Stomach (tissue), 8 donors: ENCODE measurements at regions not wholly inside any gene's neighbourhood (a gene's known extent, or its start where the extent isn't known, plus 50 kb on each side); places are given as distances from the start of the nearest gene placed in this dataset.
"Not testable (repeated sequence)": the region's sequence is repeated elsewhere in the genome, so short reads cannot be mapped to it uniquely, and the experiment has no call there.

Experiments used
- DNase-seq, 2 donors: peaks; one replicate each; pipeline versions ENCODE4 v3.0.0 to v3.0.0-alpha.2; 2013 to 2019
- H3K27ac ChIP-seq, 5 donors: fragments of 200-600 bp in 4 of 5; sonication (generic) in 4 of 5; one replicate each; pipeline ENCODE4 v1.5.1; 2013 to 2019; ENCODE audit warnings: mild to moderate bottlenecking in 1 of 5, moderate library complexity in 1 of 5
- H3K27me3 ChIP-seq, 3 donors: fragments of 200-600 bp; sonication (generic); one replicate each; pipeline ENCODE4 v1.5.1; 2017 to 2019; ENCODE audit warnings: mixed run types in 1 of 3
- H3K36me3 ChIP-seq, 4 donors: fragments of 200-600 bp; sonication (generic); 1 replicate in 3 of 4; 2 replicates in 1 of 4; pipeline ENCODE4 v1.5.1; 2016 to 2019
- H3K4me1 ChIP-seq, 4 donors: fragments of 200-600 bp; sonication (generic); one replicate each; pipeline ENCODE4 v1.5.1; 2016 to 2019
- H3K4me3 ChIP-seq, 4 donors: fragments of 200-600 bp; sonication (generic) in 3 of 4; one replicate each; pipeline ENCODE4 v1.5.1; 2016 to 2019; ENCODE audit warnings: mild to moderate bottlenecking in 1 of 4
- H3K9me3 ChIP-seq, 4 donors: fragments of 200-600 bp; sonication (generic); one replicate each; pipeline ENCODE4 v1.5.1; 2016 to 2019
- EP300 ChIP-seq: sonication (generic); formaldehyde crosslinking; IDR thresholded peaks from one replicate; pipeline ENCODE4 v1.6.1; 2017; ENCODE audit warnings: antibody characterized with exemption
- POLR2A ChIP-seq, 4 donors: fragments of 450-650 bp; IDR thresholded peaks; one replicate each; pipeline ENCODE4 v1.6.1; 2016; ENCODE audit warnings: antibody characterized with exemption in 4 of 4, control low read depth in 2 of 4, mild to moderate bottlenecking in 1 of 4, moderate library complexity in 1 of 4
- POLR2AphosphoS5 ChIP-seq, 3 donors: sonication (generic); formaldehyde crosslinking; IDR thresholded peaks; one replicate each; pipeline ENCODE4 v1.6.1; 2016; ENCODE audit warnings: antibody characterized with exemption in 3 of 3
- WGBS, 5 donors: extraction: QIAGEN DNeasy Blood & Tissue Kit in 3 of 5; methylation state at CpG; one replicate each; pipeline versions ENCODE4 v1.1.5 to v1.1.7; 2013 to 2018; 5-methylcytosine and 5-hydroxymethylcytosine counted together
- intact Hi-C: fragments of 100-400 bp; cut with DNase I; formaldehyde crosslinking; loops from one replicate; pipeline ENCODE4 v1.15.1; 2023; ENCODE audit warnings: low total_unique reads
- TF ChIP-seq, protein P1 (sequence below), 7 experiments: fragments of 450-650 bp in 4 of 7; fragments of 200-600 bp in 3 of 7; sonication (generic) in 3 of 7; IDR thresholded peaks; one replicate each; pipeline ENCODE4 v1.5.1; 2016 to 2019; ENCODE audit warnings: antibody characterized with exemption in 7 of 7, control low read depth in 2 of 7, mild to moderate bottlenecking in 1 of 7
- donor health status: healthy with polysubstance abuse.
- donor health status: Bipolar disorder and iron deficiency.
- donor health status: healthy.

- no peak for DNase-seq
- 79 to 87% (median 81%) methylated on average over 8 of the region's 8 CpGs for WGBS, 5 donors
- intact Hi-C loops, result no loop called here
These were observed 115.8 kb downstream of the RPLP1 start for GRCh38 chr15:69568173-69569009.

DNA sequence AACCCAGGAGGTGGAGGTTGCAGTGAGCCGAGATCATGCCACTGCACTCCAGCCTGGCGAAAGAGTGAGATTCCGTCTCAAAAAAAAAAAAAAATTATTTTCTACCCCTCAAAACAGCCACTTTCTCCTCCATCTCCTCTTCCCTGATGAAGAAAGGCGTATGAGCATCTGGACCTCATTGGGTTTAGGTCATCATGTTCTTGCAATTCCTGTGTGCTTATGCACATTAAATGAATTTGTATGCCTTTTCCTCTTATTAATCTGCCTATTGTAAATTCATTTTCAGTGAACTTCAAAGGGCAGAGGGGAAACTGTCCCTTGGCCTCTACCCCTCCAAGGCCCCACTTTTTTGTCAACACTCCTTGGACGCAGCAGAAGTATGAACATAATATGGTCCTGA, 117.8 kb downstream of the RPLP1 start:
- peaks cover 0 to 12% (median under 1%) of the 10 kb centered on the region in 4 donors for H3K4me1 ChIP-seq
- no peaks in the 10 kb centered on the region for H3K36me3 ChIP-seq
- H3K4me3 ChIP-seq, result no peak overlapping the region
- no peak for DNase-seq
- H3K27ac ChIP-seq, result no peak overlapping the region
- H3K9me3 ChIP-seq, result no peaks in the 10 kb centered on the region
- TF ChIP-seq POLR2A (IDR thresholded peaks at IDR 0.05), result no peak
- TF ChIP-seq, protein P1, sequence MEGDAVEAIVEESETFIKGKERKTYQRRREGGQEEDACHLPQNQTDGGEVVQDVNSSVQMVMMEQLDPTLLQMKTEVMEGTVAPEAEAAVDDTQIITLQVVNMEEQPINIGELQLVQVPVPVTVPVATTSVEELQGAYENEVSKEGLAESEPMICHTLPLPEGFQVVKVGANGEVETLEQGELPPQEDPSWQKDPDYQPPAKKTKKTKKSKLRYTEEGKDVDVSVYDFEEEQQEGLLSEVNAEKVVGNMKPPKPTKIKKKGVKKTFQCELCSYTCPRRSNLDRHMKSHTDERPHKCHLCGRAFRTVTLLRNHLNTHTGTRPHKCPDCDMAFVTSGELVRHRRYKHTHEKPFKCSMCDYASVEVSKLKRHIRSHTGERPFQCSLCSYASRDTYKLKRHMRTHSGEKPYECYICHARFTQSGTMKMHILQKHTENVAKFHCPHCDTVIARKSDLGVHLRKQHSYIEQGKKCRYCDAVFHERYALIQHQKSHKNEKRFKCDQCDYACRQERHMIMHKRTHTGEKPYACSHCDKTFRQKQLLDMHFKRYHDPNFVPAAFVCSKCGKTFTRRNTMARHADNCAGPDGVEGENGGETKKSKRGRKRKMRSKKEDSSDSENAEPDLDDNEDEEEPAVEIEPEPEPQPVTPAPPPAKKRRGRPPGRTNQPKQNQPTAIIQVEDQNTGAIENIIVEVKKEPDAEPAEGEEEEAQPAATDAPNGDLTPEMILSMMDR (IDR thresholded peaks at IDR 0.05), result no peak
- no peak for TF ChIP-seq POLR2AphosphoS5 (IDR thresholded peaks at IDR 0.05)
- no peak for TF ChIP-seq EP300
- WGBS, 5 donors, result 57 to 99% (median 78%) methylated on average over 5 of the region's 5 CpGs
- H3K27me3 ChIP-seq, result no peaks in the 10 kb centered on the region
- intact Hi-C loops, result no loop called here

More at GRCh38 chr15:69568173-69569009, 115.8 kb downstream of the RPLP1 start:
- Histone ChIP-seq H3K27ac (no peak overlapping the region), H3K4me1 (peaks cover 0 to under 1% (median 0%) of the 10 kb centered on the region in 4 donors), H3K36me3 (no peaks in the 10 kb centered on the region), H3K4me3 (no peak overlapping the region), H3K9me3 (no peaks in the 10 kb centered on the region), H3K27me3 (no peaks in the 10 kb centered on the region)
- no peak for TF ChIP-seq POLR2AphosphoS5 (IDR thresholded peaks at IDR 0.05)
- no peak for TF ChIP-seq EP300
- TF ChIP-seq, protein P1 (IDR thresholded peaks at IDR 0.05), result no peak
- TF ChIP-seq POLR2A (IDR thresholded peaks at IDR 0.05), result no peak

- DNase-seq, result no peak
- no peak overlapping the region for H3K4me3 ChIP-seq
- no peak overlapping the region for H3K27ac ChIP-seq
- intact Hi-C loops, result no loop called here
- no peaks in the 10 kb centered on the region for H3K9me3 ChIP-seq
- H3K4me1 ChIP-seq, result peaks cover 3 to 18% (median 6%) of the 10 kb centered on the region in 4 donors
- H3K27me3 ChIP-seq, result no peaks in the 10 kb centered on the region
- 90 to 97% (median 96%) methylated on average over 5 of the region's 5 CpGs for WGBS, 5 donors
- H3K36me3 ChIP-seq, result no peaks in the 10 kb centered on the region
- TF ChIP-seq EP300 (no peak), POLR2AphosphoS5 (IDR thresholded peaks at IDR 0.05) (no peak), POLR2A (IDR thresholded peaks at IDR 0.05) (no peak)
- TF ChIP-seq, protein P1 (IDR thresholded peaks at IDR 0.05), result no peak
These were observed 118.4 kb downstream of the RPLP1 start for GRCh38 chr15:69570997-69571396.

DNA sequence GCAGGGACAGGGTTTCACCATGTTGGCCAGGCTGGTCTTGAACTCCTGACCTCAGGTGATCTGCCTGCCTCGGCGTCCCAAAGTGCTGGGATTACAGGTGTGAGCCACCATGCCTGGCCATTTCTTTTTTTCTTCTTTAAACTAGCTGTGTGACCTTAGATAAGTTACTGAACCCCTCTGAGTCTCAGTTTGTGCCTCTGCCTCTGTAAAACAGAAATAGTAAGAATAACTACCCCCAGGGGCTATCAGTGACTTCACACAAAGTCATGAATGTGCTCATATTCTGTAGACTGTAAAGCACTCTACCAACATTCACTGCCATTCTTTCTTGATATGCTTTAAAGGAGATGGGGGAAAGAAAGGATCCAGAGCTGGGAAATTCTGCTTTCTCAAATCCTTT, 120.7 kb downstream of the RPLP1 start:
- intact Hi-C loops, H3K27ac ChIP-seq, H3K36me3 ChIP-seq, DNase-seq, H3K4me3 ChIP-seq, H3K9me3 ChIP-seq, H3K27me3 ChIP-seq: not testable (repeated sequence)
- peaks cover 16 to 41% (median 27%) of the 10 kb centered on the region in 4 donors for H3K4me1 ChIP-seq
- 63 to 92% (median 88%) methylated on average over 2 of the region's 2 CpGs for WGBS, 5 donors
